GM19023 (cell line): ENCODE measurements at regions not wholly inside any gene's neighbourhood (a gene's known extent, or its start where the extent isn't known, plus 50 kb on each side); places are given as distances from the start of the nearest gene placed in this dataset.
"Not testable (repeated sequence)": the region's sequence is repeated elsewhere in the genome, so short reads cannot be mapped to it uniquely, and the experiment has no call there.

Experiments used
- ATAC-seq: cut with Tn5 transposase; IDR thresholded peaks from one replicate; pipeline ENCODE4 v1.9.1; 2021; ENCODE audit warnings: mild to moderate bottlenecking, moderate library complexity; ENCODE audit not compliant: unreplicated experiment

- ATAC-seq, result no peak
These were observed 188.0 kb upstream of the PIK3R1 start for GRCh38 chr5:68027519-68027918.

GRCh38 chr5:68026092-68026885 lies 189.3 kb upstream of the PIK3R1 start:
- no peak for ATAC-seq

- ATAC-seq, result no peak
These were observed 191.1 kb upstream of the PIK3R1 start for GRCh38 chr5:68024426-68024825.

GRCh38 chr5:68021916-68022315 lies 193.6 kb upstream of the PIK3R1 start:
- ATAC-seq, result no peak

- ATAC-seq, result no peak
These were observed 194.3 kb upstream of the PIK3R1 start for GRCh38 chr5:68021227-68021626.

GRCh38 chr5:68020461-68020969 lies 195.0 kb upstream of the PIK3R1 start:
- ATAC-seq, result not testable (repeated sequence)

GRCh38 chr5:68015381-68016302 lies 199.9 kb upstream of the PIK3R1 start:
- no peak for ATAC-seq

GRCh38 chr5:68012831-68013230 lies 202.7 kb upstream of the PIK3R1 start:
- ATAC-seq, result no peak

GRCh38 chr5:68012429-68012828 lies 203.1 kb upstream of the PIK3R1 start:
- no peak for ATAC-seq

- no peak for ATAC-seq
These were observed 203.8 kb upstream of the PIK3R1 start for GRCh38 chr5:68011801-68012200.

- ATAC-seq, result no peak
These were observed 204.2 kb upstream of the PIK3R1 start for GRCh38 chr5:68011259-68011760.

GRCh38 chr5:68010740-68011139 lies 204.8 kb upstream of the PIK3R1 start:
- no peak for ATAC-seq

- no peak for ATAC-seq
These were observed 208.1 kb upstream of the PIK3R1 start for GRCh38 chr5:68007451-68007850.

- no peak for ATAC-seq
These were observed 212.7 kb upstream of the PIK3R1 start for GRCh38 chr5:68002836-68003235.

- no peak for ATAC-seq
These were observed 214.8 kb upstream of the PIK3R1 start for GRCh38 chr5:68000805-68001204.

GRCh38 chr5:67999391-67999790 lies 216.2 kb upstream of the PIK3R1 start:
- ATAC-seq, result no peak

- no peak for ATAC-seq
These were observed 216.8 kb upstream of the PIK3R1 start for GRCh38 chr5:67998709-67999261.

GRCh38 chr5:67997892-67998457 lies 217.6 kb upstream of the PIK3R1 start:
- no peak for ATAC-seq

- ATAC-seq, result no peak
These were observed 218.4 kb upstream of the PIK3R1 start for GRCh38 chr5:67997148-67997547.

GRCh38 chr5:67996596-67996995 lies 219.0 kb upstream of the PIK3R1 start:
- no peak for ATAC-seq

GRCh38 chr5:67992923-67993322 lies 222.6 kb upstream of the PIK3R1 start:
- no peak for ATAC-seq
